ENCODE measurements at regions not wholly inside any gene's neighbourhood (a gene's known extent, or its start where the extent isn't known, plus 50 kb on each side); places are given as distances from the start of the nearest gene placed in this dataset.

GRCh38 chr6:165917576-165917975, 250.1 kb downstream of the TBXT start:
- H3K9me3 ChIP-seq (ENCODE audit: insufficient read depth, low read depth, low read length) = no peaks in the 10 kb centered on the region
- no peaks in the 10 kb centered on the region for H3K27me3 ChIP-seq (ENCODE audit: insufficient read depth, low read length)
- H3K9ac ChIP-seq (ENCODE audit: low read depth, low read length) = no peak overlapping the region
- no peaks in the 10 kb centered on the region for H3K36me3 ChIP-seq (ENCODE audit: insufficient read depth, low read depth, low read length)
- H3K4me1 ChIP-seq (ENCODE audit: insufficient read depth, low read length) = no peaks in the 10 kb centered on the region
- no peak overlapping the region for H3K4me3 ChIP-seq (ENCODE audit: low read length)
- H3K27ac ChIP-seq (ENCODE audit: low read length) = no peak overlapping the region

- Histone ChIP-seq H3K4me1 (ENCODE audit: insufficient read depth, low read length) (no peaks in the 10 kb centered on the region), H3K27me3 (ENCODE audit: insufficient read depth, low read length) (no peaks in the 10 kb centered on the region), H3K4me3 (ENCODE audit: low read length) (no peak overlapping the region), H3K9ac (ENCODE audit: low read depth, low read length) (no peak overlapping the region), H3K9me3 (ENCODE audit: insufficient read depth, low read depth, low read length) (no peaks in the 10 kb centered on the region), H3K27ac (ENCODE audit: low read length) (no peak overlapping the region), H3K36me3 (ENCODE audit: insufficient read depth, low read depth, low read length) (no peaks in the 10 kb centered on the region)
These were observed 252.2 kb upstream of the PDE10A start for GRCh38 chr6:165915022-165915770.

GRCh38 chr6:165913676-165914570, 250.9 kb upstream of the PDE10A start:
- no peaks in the 10 kb centered on the region for H3K9me3 ChIP-seq (ENCODE audit: insufficient read depth, low read depth, low read length)

GRCh38 chr6:165910184-165910966, 247.3 kb upstream of the PDE10A start:
- no peaks in the 10 kb centered on the region for H3K9me3 ChIP-seq (ENCODE audit: insufficient read depth, low read depth, low read length)
- H3K9ac ChIP-seq (ENCODE audit: low read depth, low read length) = no peak overlapping the region
- no peaks in the 10 kb centered on the region for H3K27me3 ChIP-seq (ENCODE audit: insufficient read depth, low read length)
- H3K4me1 ChIP-seq (ENCODE audit: insufficient read depth, low read length) = no peaks in the 10 kb centered on the region
- no peak overlapping the region for H3K4me3 ChIP-seq (ENCODE audit: low read length)
- no peaks in the 10 kb centered on the region for H3K36me3 ChIP-seq (ENCODE audit: insufficient read depth, low read depth, low read length)
- H3K27ac ChIP-seq (ENCODE audit: low read length) = no peak overlapping the region

More at GRCh38 chr6:165913676-165914570, 250.9 kb upstream of the PDE10A start:
- no peaks in the 10 kb centered on the region for H3K36me3 ChIP-seq (ENCODE audit: insufficient read depth, low read depth, low read length)
- no peak overlapping the region for H3K4me3 ChIP-seq (ENCODE audit: low read length)
- no peak overlapping the region for H3K9ac ChIP-seq (ENCODE audit: low read depth, low read length)
- H3K4me1 ChIP-seq (ENCODE audit: insufficient read depth, low read length) = no peaks in the 10 kb centered on the region
- H3K27me3 ChIP-seq (ENCODE audit: insufficient read depth, low read length) = no peaks in the 10 kb centered on the region
- H3K27ac ChIP-seq (ENCODE audit: low read length) = no peak overlapping the region

GRCh38 chr6:165906736-165907135, 243.7 kb upstream of the PDE10A start:
- Histone ChIP-seq H3K4me1 (ENCODE audit: insufficient read depth, low read length) (no peaks in the 10 kb centered on the region), H3K4me3 (ENCODE audit: low read length) (no peak overlapping the region), H3K36me3 (ENCODE audit: insufficient read depth, low read depth, low read length) (no peaks in the 10 kb centered on the region), H3K9me3 (ENCODE audit: insufficient read depth, low read depth, low read length) (no peaks in the 10 kb centered on the region), H3K9ac (ENCODE audit: low read depth, low read length) (no peak overlapping the region), H3K27me3 (ENCODE audit: insufficient read depth, low read length) (no peaks in the 10 kb centered on the region), H3K27ac (ENCODE audit: low read length) (no peak overlapping the region)

GRCh38 chr6:165905744-165906143, 242.7 kb upstream of the PDE10A start:
- no peaks in the 10 kb centered on the region for H3K9me3 ChIP-seq (ENCODE audit: insufficient read depth, low read depth, low read length)
- H3K4me1 ChIP-seq (ENCODE audit: insufficient read depth, low read length) = no peaks in the 10 kb centered on the region
- H3K9ac ChIP-seq (ENCODE audit: low read depth, low read length) = no peak overlapping the region
- H3K27ac ChIP-seq (ENCODE audit: low read length) = no peak overlapping the region
- no peaks in the 10 kb centered on the region for H3K27me3 ChIP-seq (ENCODE audit: insufficient read depth, low read length)
- no peaks in the 10 kb centered on the region for H3K36me3 ChIP-seq (ENCODE audit: insufficient read depth, low read depth, low read length)
- no peak overlapping the region for H3K4me3 ChIP-seq (ENCODE audit: low read length)

GRCh38 chr6:165900970-165901369, 237.9 kb upstream of the PDE10A start:
- Histone ChIP-seq H3K27me3 (ENCODE audit: insufficient read depth, low read length) (no peaks in the 10 kb centered on the region; the same call in 1 of the 2 replicates), H3K36me3 (ENCODE audit: insufficient read depth, low read depth, low read length) (no peaks in the 10 kb centered on the region), H3K9ac (ENCODE audit: low read depth, low read length) (no peak overlapping the region), H3K9me3 (ENCODE audit: insufficient read depth, low read depth, low read length) (no peaks in the 10 kb centered on the region), H3K4me1 (ENCODE audit: insufficient read depth, low read length) (no peaks in the 10 kb centered on the region), H3K27ac (ENCODE audit: low read length) (no peak overlapping the region), H3K4me3 (ENCODE audit: low read length) (no peak overlapping the region)

- Histone ChIP-seq H3K9me3 (ENCODE audit: insufficient read depth, low read depth, low read length) (no peaks in the 10 kb centered on the region), H3K27ac (ENCODE audit: low read length) (no peak overlapping the region), H3K27me3 (ENCODE audit: insufficient read depth, low read length) (no peaks in the 10 kb centered on the region; the same call in 1 of the 2 replicates), H3K4me1 (ENCODE audit: insufficient read depth, low read length) (no peaks in the 10 kb centered on the region), H3K36me3 (ENCODE audit: insufficient read depth, low read depth, low read length) (no peaks in the 10 kb centered on the region), H3K9ac (ENCODE audit: low read depth, low read length) (no peak overlapping the region), H3K4me3 (ENCODE audit: low read length) (no peak overlapping the region)
These were observed 236.6 kb upstream of the PDE10A start for GRCh38 chr6:165899611-165900010.

GRCh38 chr6:165895421-165896165, 232.6 kb upstream of the PDE10A start:
- H3K27me3 ChIP-seq (ENCODE audit: insufficient read depth, low read length) = no peaks in the 10 kb centered on the region; the same call in none of the 2 replicates
- H3K4me3 ChIP-seq (ENCODE audit: low read length) = no peak overlapping the region
- no peak overlapping the region for H3K9ac ChIP-seq (ENCODE audit: low read depth, low read length)
- H3K9me3 ChIP-seq (ENCODE audit: insufficient read depth, low read depth, low read length) = no peaks in the 10 kb centered on the region
- no peak overlapping the region for H3K27ac ChIP-seq (ENCODE audit: low read length)
- no peaks in the 10 kb centered on the region for H3K36me3 ChIP-seq (ENCODE audit: insufficient read depth, low read depth, low read length)
- H3K4me1 ChIP-seq (ENCODE audit: insufficient read depth, low read length) = no peaks in the 10 kb centered on the region

GRCh38 chr6:165894171-165894825, 231.3 kb upstream of the PDE10A start:
- Histone ChIP-seq H3K9me3 (ENCODE audit: insufficient read depth, low read depth, low read length) (no peaks in the 10 kb centered on the region), H3K27me3 (ENCODE audit: insufficient read depth, low read length) (no peaks in the 10 kb centered on the region; the same call in none of the 2 replicates)

More at GRCh38 chr6:165894171-165894825, 231.3 kb upstream of the PDE10A start:
- Histone ChIP-seq H3K9ac (ENCODE audit: low read depth, low read length) (no peak overlapping the region), H3K4me3 (ENCODE audit: low read length) (no peak overlapping the region), H3K36me3 (ENCODE audit: insufficient read depth, low read depth, low read length) (no peaks in the 10 kb centered on the region), H3K4me1 (ENCODE audit: insufficient read depth, low read length) (no peaks in the 10 kb centered on the region), H3K27ac (ENCODE audit: low read length) (no peak overlapping the region)

Data from iPS-20b (cell line).